HepG2 (cell line): ENCODE measurements at regions not wholly inside any gene's neighbourhood (a gene's known extent, or its start where the extent isn't known, plus 50 kb on each side); places are given as distances from the start of the nearest gene placed in this dataset.

Experiments
- ATF3 ChIP-seq: sonication (generic); formaldehyde crosslinking; IDR thresholded peaks from 2 replicates; pipeline ENCODE4 v1.4.0; 2020; ENCODE audit warnings: missing genetic modification reagents
- CBX5 ChIP-seq: sonication (generic); formaldehyde crosslinking; IDR thresholded peaks from 2 replicates; pipeline ENCODE4 v1.4.0; 2020; ENCODE audit warnings: missing genetic modification reagents, borderline replicate concordance
- FOSL1 ChIP-seq: sonication (generic); formaldehyde crosslinking; IDR thresholded peaks from 2 replicates; pipeline ENCODE4 v1.9.0; 2021; ENCODE audit warnings: missing genetic modification reagents, borderline replicate concordance
- MAX ChIP-seq: IDR thresholded peaks from 2 replicates; pipeline ENCODE4 v1.6.1; 2012; ENCODE audit warnings: inconsistent platforms
- NFIC ChIP-seq: IDR thresholded peaks from 2 replicates; pipeline ENCODE4 v1.6.1; 2012; ENCODE audit warnings: mild to moderate bottlenecking, low read length, inconsistent platforms
- SP1 ChIP-seq, 2 experiments: fragments of 450-650 bp in 1 of 2; sonication (generic) in 1 of 2; formaldehyde crosslinking in 1 of 2; IDR thresholded peaks; 2 replicates each; pipeline versions ENCODE4 v1.4.0 to v1.6.1; 2016 to 2020; ENCODE audit warnings: missing genetic modification reagents in 1 of 2
- ZFAT ChIP-seq: sonication (generic); formaldehyde crosslinking; conservative IDR thresholded peaks from 2 replicates; pipeline ENCODE4 v1.8.1; 2023; ENCODE audit warnings: missing genetic modification reagents, inconsistent platforms
- ZMAT5 ChIP-seq: sonication (generic); formaldehyde crosslinking; IDR thresholded peaks from 2 replicates; pipeline ENCODE4 v1.5.0; 2020; ENCODE audit warnings: mild to moderate bottlenecking, low read depth, missing genetic modification reagents, borderline replicate concordance
- ZNF703 ChIP-seq: sonication (generic); formaldehyde crosslinking; IDR thresholded peaks from 2 replicates; pipeline ENCODE4 v1.5.1; 2020; ENCODE audit warnings: missing genetic modification reagents, mild to moderate bottlenecking, moderate library complexity, borderline replicate concordance
- TF ChIP-seq, protein P1 (sequence below): sonication (generic); formaldehyde crosslinking; IDR thresholded peaks from 2 replicates; pipeline ENCODE4 v1.5.0; 2020; ENCODE audit warnings: mild to moderate bottlenecking, missing genetic modification reagents, moderate library complexity
- TF ChIP-seq, protein P2 (sequence below): sonication (generic); formaldehyde crosslinking; IDR thresholded peaks from 2 replicates; pipeline ENCODE4 v1.8.1; 2023; ENCODE audit warnings: mild to moderate bottlenecking, missing genetic modification reagents

DNA sequence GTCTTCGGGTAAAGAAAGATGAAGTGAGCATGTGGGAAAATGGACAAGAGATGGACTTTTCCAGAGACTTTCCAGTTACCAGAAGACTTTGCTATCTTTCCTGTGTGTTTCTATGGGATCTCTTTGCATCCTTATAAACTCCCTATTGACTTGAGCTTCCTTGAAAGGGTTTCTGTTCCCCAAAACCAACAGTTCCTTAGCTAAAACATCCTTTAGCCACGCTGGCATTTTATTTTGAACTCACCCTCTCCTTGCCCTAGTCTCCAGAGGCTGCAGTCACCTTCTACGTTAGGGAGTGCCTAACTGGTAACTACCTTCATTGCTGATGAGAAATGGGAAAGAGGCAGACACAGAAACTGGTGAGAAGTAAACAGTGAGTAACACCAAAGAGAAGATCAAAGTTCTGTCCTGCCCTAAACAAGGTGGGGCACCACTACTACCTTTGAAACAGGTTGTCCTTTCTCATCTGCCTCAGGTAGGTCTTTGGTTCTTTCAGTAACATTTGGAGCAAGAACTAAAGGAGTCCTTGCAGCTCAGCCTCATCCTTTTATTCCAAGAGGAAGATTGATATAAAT, 402.9 kb downstream of the ENC1 start:
- TF ChIP-seq, protein P1, sequence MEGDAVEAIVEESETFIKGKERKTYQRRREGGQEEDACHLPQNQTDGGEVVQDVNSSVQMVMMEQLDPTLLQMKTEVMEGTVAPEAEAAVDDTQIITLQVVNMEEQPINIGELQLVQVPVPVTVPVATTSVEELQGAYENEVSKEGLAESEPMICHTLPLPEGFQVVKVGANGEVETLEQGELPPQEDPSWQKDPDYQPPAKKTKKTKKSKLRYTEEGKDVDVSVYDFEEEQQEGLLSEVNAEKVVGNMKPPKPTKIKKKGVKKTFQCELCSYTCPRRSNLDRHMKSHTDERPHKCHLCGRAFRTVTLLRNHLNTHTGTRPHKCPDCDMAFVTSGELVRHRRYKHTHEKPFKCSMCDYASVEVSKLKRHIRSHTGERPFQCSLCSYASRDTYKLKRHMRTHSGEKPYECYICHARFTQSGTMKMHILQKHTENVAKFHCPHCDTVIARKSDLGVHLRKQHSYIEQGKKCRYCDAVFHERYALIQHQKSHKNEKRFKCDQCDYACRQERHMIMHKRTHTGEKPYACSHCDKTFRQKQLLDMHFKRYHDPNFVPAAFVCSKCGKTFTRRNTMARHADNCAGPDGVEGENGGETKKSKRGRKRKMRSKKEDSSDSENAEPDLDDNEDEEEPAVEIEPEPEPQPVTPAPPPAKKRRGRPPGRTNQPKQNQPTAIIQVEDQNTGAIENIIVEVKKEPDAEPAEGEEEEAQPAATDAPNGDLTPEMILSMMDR (CRISPR knock-in tag): no peak
- TF ChIP-seq, protein P2, sequence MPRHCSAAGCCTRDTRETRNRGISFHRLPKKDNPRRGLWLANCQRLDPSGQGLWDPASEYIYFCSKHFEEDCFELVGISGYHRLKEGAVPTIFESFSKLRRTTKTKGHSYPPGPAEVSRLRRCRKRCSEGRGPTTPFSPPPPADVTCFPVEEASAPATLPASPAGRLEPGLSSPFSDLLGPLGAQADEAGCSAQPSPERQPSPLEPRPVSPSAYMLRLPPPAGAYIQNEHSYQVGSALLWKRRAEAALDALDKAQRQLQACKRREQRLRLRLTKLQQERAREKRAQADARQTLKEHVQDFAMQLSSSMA (CRISPR knock-in tag): no peak
- TF ChIP-seq ZFAT (CRISPR knock-in tag): no peak
- TF ChIP-seq ZNF703 (CRISPR knock-in tag): no peak
- no peak for TF ChIP-seq ATF3
- TF ChIP-seq CBX5 (CRISPR knock-in tag): no peak
- TF ChIP-seq FOSL1: no peak
- TF ChIP-seq NFIC: no peak
- TF ChIP-seq MAX: no peak
- TF ChIP-seq ZMAT5 (CRISPR knock-in tag): no peak
- TF ChIP-seq SP1 (IDR thresholded peaks at IDR 0.05): no peak
- TF ChIP-seq SP1 (CRISPR knock-in tag; IDR thresholded peaks at IDR 0.05): no peak
